ENCODE measurements at regions not wholly inside any gene's neighbourhood (a gene's known extent, or its start where the extent isn't known, plus 50 kb on each side); places are given as distances from the start of the nearest gene placed in this dataset.

- no peaks in the 10 kb centered on the region for H3K9me3 Mint-ChIP-seq (ENCODE audit: insufficient read depth)
- Histone ChIP-seq H2AFZ (ENCODE audit: insufficient read depth, low read depth, low read length, poor library complexity, severe bottlenecking) (no peak overlapping the region), H3K79me2 (ENCODE audit: control insufficient read depth, insufficient read depth, low read length) (no peaks in the 10 kb centered on the region), H4K20me1 (ENCODE audit: control insufficient read depth, insufficient read depth, low read length, poor library complexity, severe bottlenecking) (no peaks in the 10 kb centered on the region), H3K4me1 (ENCODE audit: control insufficient read depth in 2 of 2, insufficient read depth in 2 of 2, low read length in 2 of 2) (no peaks in the 10 kb centered on the region), H3K27ac (ENCODE audit: low read length in 2 of 2) (no peak overlapping the region), H3K9me3 (ENCODE audit: control extremely low read depth in 1 of 3, control insufficient read depth in 2 of 3, insufficient read depth in 1 of 3, low read length in 2 of 3) (no peaks in the 10 kb centered on the region), H3K27me3 (replicated peaks in 1 of 4; ENCODE audit: control extremely low read depth in 1 of 4, control insufficient read depth in 3 of 4, insufficient read depth in 4 of 4, low read length in 3 of 4) (no peaks in the 10 kb centered on the region), H3K36me3 (replicated peaks in 1 of 2; ENCODE audit: control extremely low read depth in 1 of 2, control insufficient read depth in 1 of 2, extremely low read depth in 1 of 2, insufficient read depth in 2 of 2, low read length in 1 of 2) (no peaks in the 10 kb centered on the region), H3K9ac (ENCODE audit: low read length) (no peak overlapping the region), H3K4me3 (ENCODE audit: control extremely low read depth in 1 of 5, extremely low read depth in 1 of 5, insufficient read depth in 1 of 5, low read depth in 2 of 5, low read length in 4 of 5) (no peak overlapping the region), H3K4me2 (replicated peaks; ENCODE audit: low read depth, low read length, poor library complexity, severe bottlenecking) (no peak overlapping the region)
- H3K4me1 Mint-ChIP-seq, result no peaks in the 10 kb centered on the region
- no peak for DNase-seq
- H3K27me3 Mint-ChIP-seq, result no peaks in the 10 kb centered on the region
- no peak overlapping the region for H3K27ac Mint-ChIP-seq
- 73% methylated on average over 1 of the region's 5 CpGs for WGBS (ENCODE audit: insufficient coverage)
- ATAC-seq (ENCODE audit: low read depth), result no peak
- TF ChIP-seq EZH2 (IDR thresholded peaks at IDR 0.05; ENCODE audit: borderline replicate concordance, insufficient read depth, low read depth, low read length, poor library complexity, severe bottlenecking) (no peak), CTCF (IDR thresholded peaks at IDR 0.05) (no peak)
- ChIA-PET POLR2A (no interaction called here), CTCF (no interaction called here)
- intact Hi-C loops (cut with micrococcal nuclease), result no loop called here
- no peak overlapping the region for H3K4me3 Mint-ChIP-seq
Measured at GRCh38 chr7:13563680-13564079, 425.8 kb downstream of the ETV1 start.

- Mint-ChIP-seq H3K27ac (no peak overlapping the region), H3K27me3 (no peaks in the 10 kb centered on the region), H3K4me3 (no peak overlapping the region), H3K4me1 (no peaks in the 10 kb centered on the region), H3K9me3 (ENCODE audit: insufficient read depth) (peaks cover 3% of the 10 kb centered on the region)
- Histone ChIP-seq H3K79me2 (ENCODE audit: control insufficient read depth, insufficient read depth, low read length) (no peaks in the 10 kb centered on the region), H3K27me3 (replicated peaks in 1 of 4; ENCODE audit: control extremely low read depth in 1 of 4, control insufficient read depth in 3 of 4, insufficient read depth in 4 of 4, low read length in 3 of 4) (no peaks in the 10 kb centered on the region), H3K27ac (ENCODE audit: low read length in 2 of 2) (no peak overlapping the region), H3K4me1 (ENCODE audit: control insufficient read depth in 2 of 2, insufficient read depth in 2 of 2, low read length in 2 of 2) (no peaks in the 10 kb centered on the region), H3K9me3 (ENCODE audit: control extremely low read depth in 1 of 3, control insufficient read depth in 2 of 3, insufficient read depth in 1 of 3, low read length in 2 of 3) (no peaks in the 10 kb centered on the region), H2AFZ (ENCODE audit: insufficient read depth, low read depth, low read length, poor library complexity, severe bottlenecking) (no peak overlapping the region), H3K4me3 (ENCODE audit: control extremely low read depth in 1 of 5, extremely low read depth in 1 of 5, insufficient read depth in 1 of 5, low read depth in 2 of 5, low read length in 4 of 5) (no peak overlapping the region), H4K20me1 (ENCODE audit: control insufficient read depth, insufficient read depth, low read length, poor library complexity, severe bottlenecking) (no peaks in the 10 kb centered on the region), H3K36me3 (replicated peaks in 1 of 2; ENCODE audit: control extremely low read depth in 1 of 2, control insufficient read depth in 1 of 2, extremely low read depth in 1 of 2, insufficient read depth in 2 of 2, low read length in 1 of 2) (no peaks in the 10 kb centered on the region), H3K9ac (ENCODE audit: low read length) (no peak overlapping the region), H3K4me2 (replicated peaks; ENCODE audit: low read depth, low read length, poor library complexity, severe bottlenecking) (no peak overlapping the region)
- TF ChIP-seq EZH2 (IDR thresholded peaks at IDR 0.05; ENCODE audit: borderline replicate concordance, insufficient read depth, low read depth, low read length, poor library complexity, severe bottlenecking) (no peak), CTCF (IDR thresholded peaks at IDR 0.05) (no peak)
- intact Hi-C loops (cut with micrococcal nuclease), result no loop called here
- no peak for ATAC-seq (ENCODE audit: low read depth)
- DNase-seq, result no peak
- ChIA-PET CTCF (no interaction called here), POLR2A (no interaction called here)
- whole genome bisulfite sequencing (ENCODE audit: insufficient coverage), result no CpG with 5 or more reads among the region's 3 CpGs
Measured at GRCh38 chr7:13577566-13578145, 411.8 kb downstream of the ETV1 start.
